ENCODE measurements at regions not wholly inside any gene's neighbourhood (a gene's known extent, or its start where the extent isn't known, plus 50 kb on each side); places are given as distances from the start of the nearest gene placed in this dataset.

DNA sequence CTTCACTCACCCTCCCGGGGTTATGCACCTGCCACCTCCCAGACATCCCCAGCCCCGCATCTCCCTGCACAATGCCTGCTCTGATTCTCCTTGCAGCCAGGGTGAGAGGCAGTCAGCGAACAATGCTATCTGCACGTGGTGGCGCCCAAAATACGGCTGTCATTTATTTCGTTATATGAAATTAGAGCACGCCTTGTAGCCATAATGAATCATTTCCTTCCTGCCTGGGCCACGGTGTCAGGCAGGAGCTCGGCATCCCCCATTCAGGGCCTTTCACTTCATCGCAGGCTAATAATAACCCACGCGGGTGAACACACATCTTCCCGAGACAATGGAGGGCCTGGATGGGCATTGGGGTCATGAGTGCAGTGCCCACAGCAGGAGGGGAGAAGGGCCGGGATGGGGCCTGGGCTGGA lies 143.8 kb upstream of the ZNF507 start:
- TF ChIP-seq POLR2A (IDR thresholded peaks at IDR 0.05): no peak
- TF ChIP-seq, protein P1, sequence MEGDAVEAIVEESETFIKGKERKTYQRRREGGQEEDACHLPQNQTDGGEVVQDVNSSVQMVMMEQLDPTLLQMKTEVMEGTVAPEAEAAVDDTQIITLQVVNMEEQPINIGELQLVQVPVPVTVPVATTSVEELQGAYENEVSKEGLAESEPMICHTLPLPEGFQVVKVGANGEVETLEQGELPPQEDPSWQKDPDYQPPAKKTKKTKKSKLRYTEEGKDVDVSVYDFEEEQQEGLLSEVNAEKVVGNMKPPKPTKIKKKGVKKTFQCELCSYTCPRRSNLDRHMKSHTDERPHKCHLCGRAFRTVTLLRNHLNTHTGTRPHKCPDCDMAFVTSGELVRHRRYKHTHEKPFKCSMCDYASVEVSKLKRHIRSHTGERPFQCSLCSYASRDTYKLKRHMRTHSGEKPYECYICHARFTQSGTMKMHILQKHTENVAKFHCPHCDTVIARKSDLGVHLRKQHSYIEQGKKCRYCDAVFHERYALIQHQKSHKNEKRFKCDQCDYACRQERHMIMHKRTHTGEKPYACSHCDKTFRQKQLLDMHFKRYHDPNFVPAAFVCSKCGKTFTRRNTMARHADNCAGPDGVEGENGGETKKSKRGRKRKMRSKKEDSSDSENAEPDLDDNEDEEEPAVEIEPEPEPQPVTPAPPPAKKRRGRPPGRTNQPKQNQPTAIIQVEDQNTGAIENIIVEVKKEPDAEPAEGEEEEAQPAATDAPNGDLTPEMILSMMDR (IDR thresholded peaks at IDR 0.05): no peak

Measured in upper lobe of left lung (tissue), 4 donors.